PC-3 (cell line): ENCODE measurements at regions not wholly inside any gene's neighbourhood (a gene's known extent, or its start where the extent isn't known, plus 50 kb on each side); places are given as distances from the start of the nearest gene placed in this dataset.
"Not testable (repeated sequence)": the region's sequence is repeated elsewhere in the genome, so short reads cannot be mapped to it uniquely, and the experiment has no call there.

Source experiments
- ATAC-seq: fragments of 200-7000 bp; cut with Tn5 transposase; 2 replicates; pipeline ENCODE4 v1.9.1; 2020; ENCODE audit warnings: mild to moderate bottlenecking, moderate library complexity
- BruUV-seq: library from RNA; stranded (reverse); fragments of 400-500 nt; replicated peaks from 2 replicates; lab custom pipeline; 2021; lab: Mats Ljungman, UMichigan
- CTCF ChIA-PET: fragments of 300-600 bp; sonication (Branson Sonifier 250); formaldehyde crosslinking; loops from one replicate; lab custom pipeline; 2022; ENCODE audit warnings: antibody characterized with exemption; lab: Charles Lee
- POLR2A ChIA-PET: fragments of 300-600 bp; sonication (Branson Sonifier 250); formaldehyde crosslinking; loops from one replicate; lab custom pipeline; 2022; ENCODE audit warnings: antibody characterized with exemption; ENCODE audit not compliant: unreplicated experiment; lab: Charles Lee
- DNase-seq: peaks from one replicate; pipeline ENCODE4 v3.0.0-alpha.2; 2015
- H2AFZ ChIP-seq: fragments of 300-600 bp; sonication (generic); 2 replicates; pipeline ENCODE4 v1.6.0; 2016; ENCODE audit warnings: antibody characterized with exemption, low read length
- H3F3A ChIP-seq: fragments of 300-600 bp; sonication (generic); one replicate; pipeline ENCODE4 v1.6.0; 2017; ENCODE audit warnings: antibody characterized with exemption, low read length, control low read depth, mild to moderate bottlenecking; ENCODE audit not compliant: unreplicated experiment
- H3K27ac ChIP-seq: fragments of 300-600 bp; sonication (generic); 2 replicates; pipeline ENCODE4 v1.5.1; 2016; ENCODE audit warnings: mild to moderate bottlenecking, low read length
- H3K27me3 ChIP-seq: fragments of 300-600 bp; sonication (generic); 2 replicates; pipeline ENCODE4 v1.6.1; 2016; ENCODE audit warnings: low read length, mixed read lengths
- H3K36me3 ChIP-seq: fragments of 300-600 bp; sonication (generic); 2 replicates; pipeline ENCODE4 v1.6.1; 2016; ENCODE audit warnings: low read depth, mixed run types, low read length, mixed read lengths
- H3K4me1 ChIP-seq: fragments of 300-600 bp; sonication (generic); 2 replicates; pipeline ENCODE4 v1.5.1; 2016; ENCODE audit warnings: low read length; ENCODE audit not compliant: insufficient read depth
- H3K4me2 ChIP-seq: fragments of 300-600 bp; sonication (generic); 2 replicates; pipeline ENCODE4 v1.6.0; 2016; ENCODE audit warnings: low read length
- H3K4me3 ChIP-seq: fragments of 300-600 bp; sonication (generic); 2 replicates; pipeline ENCODE4 v1.5.1; 2016; ENCODE audit warnings: mild to moderate bottlenecking, low read length, mixed read lengths
- H3K79me2 ChIP-seq: fragments of 300-600 bp; sonication (generic); 2 replicates; pipeline ENCODE4 v1.6.1; 2017; ENCODE audit warnings: low read length, mixed read lengths
- H3K9ac ChIP-seq: fragments of 300-600 bp; sonication (generic); 2 replicates; pipeline ENCODE4 v1.6.0; 2016; ENCODE audit warnings: mild to moderate bottlenecking, low read length
- H3K9me2 ChIP-seq: fragments of 300-600 bp; sonication (generic); replicated peaks from 2 replicates; pipeline ENCODE4 v1.6.1; 2016; ENCODE audit warnings: mixed run types, low read length, mixed read lengths
- H3K9me3 ChIP-seq: fragments of 300-600 bp; sonication (generic); 2 replicates; pipeline ENCODE4 v1.6.1; 2016; ENCODE audit warnings: low read length, mixed read lengths
- H4K20me1 ChIP-seq: fragments of 300-600 bp; sonication (generic); 2 replicates; pipeline ENCODE4 v1.6.1; 2016; ENCODE audit warnings: low read length, mixed read lengths
- CTCF ChIP-seq: fragments of 300-600 bp; sonication (generic); conservative IDR thresholded peaks from 2 replicates; pipeline ENCODE4 v1.5.1; 2017; ENCODE audit warnings: antibody characterized with exemption, low read depth, mild to moderate bottlenecking, low read length
- EZH2 ChIP-seq: fragments of 300-600 bp; sonication (generic); IDR thresholded peaks from one replicate; pipeline ENCODE4 v1.6.1; 2017; ENCODE audit warnings: antibody characterized with exemption, mild to moderate bottlenecking, low read length; ENCODE audit not compliant: unreplicated experiment
- EZH2phosphoT487 ChIP-seq: fragments of 300-600 bp; sonication (generic); IDR thresholded peaks from 2 replicates; pipeline ENCODE4 v1.6.1; 2018; ENCODE audit warnings: mild to moderate bottlenecking, antibody characterized with exemption, low read length, borderline replicate concordance
- intact Hi-C: fragments of 100-400 bp; cut with micrococcal nuclease; formaldehyde crosslinking; loops from 2 replicates; pipeline ENCODE4 v1.9.0; 2023

GRCh38 chr3:181935915-181936314, 224.2 kb downstream of the SOX2 start:
- Histone ChIP-seq H3K4me3 (no peak overlapping the region), H3F3A (no peaks in the 10 kb centered on the region), H3K4me1 (no peaks in the 10 kb centered on the region), H2AFZ (no peak overlapping the region), H3K36me3 (no peaks in the 10 kb centered on the region), H4K20me1 (no peaks in the 10 kb centered on the region), H3K9ac (no peak overlapping the region), H3K27me3 (peaks cover 10% of the 10 kb centered on the region; the same call in 1 of the 2 replicates), H3K9me3 (no peaks in the 10 kb centered on the region), H3K9me2 (no peaks in the 10 kb centered on the region), H3K4me2 (no peak overlapping the region), H3K79me2 (no peaks in the 10 kb centered on the region), H3K27ac (no peak overlapping the region)
- TF ChIP-seq CTCF (peak; percentile 49), EZH2phosphoT487 (no peak)
- BruUV-seq: no TSS peak
- ATAC-seq (0 out of 2 replicates have a peak, but pooled peaks have one; percentile 24), DNase-seq (peak; percentile 22)
- POLR2A ChIA-PET: no interaction called here
- CTCF ChIA-PET: interaction anchor here (0.6 kb wide), 1 partner anchor 188 kb away, joined by 3 read pairs; no protein-coding TSS in a partner anchor
- intact Hi-C loops: loop anchor here (5.0 kb wide), 1 partner anchor 229 kb away; no protein-coding TSS in a partner anchor

DNA sequence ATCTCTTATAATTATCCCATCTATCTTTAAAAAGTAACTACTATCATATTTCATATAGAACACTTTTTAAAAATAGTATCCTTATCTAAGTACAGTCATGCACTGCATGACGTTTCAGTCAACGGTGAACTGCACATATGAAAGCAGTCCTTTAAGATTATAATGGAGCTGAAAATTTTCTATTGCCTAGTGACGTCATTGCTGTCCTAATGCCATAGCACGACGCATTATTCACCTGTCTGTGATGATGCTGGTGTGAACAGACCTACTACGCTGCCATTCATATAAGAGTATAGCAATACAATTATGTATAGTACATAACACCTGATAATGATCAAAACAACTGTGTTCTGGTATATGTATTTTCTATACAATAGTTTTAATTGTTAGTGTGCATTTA, 225.0 kb downstream of the SOX2 start:
- H3K4me1 ChIP-seq: no peaks in the 10 kb centered on the region
- no peaks in the 10 kb centered on the region for H3K36me3 ChIP-seq
- ATAC-seq: no peak
- CTCF ChIA-PET: no interaction called here
- no peaks in the 10 kb centered on the region for H3F3A ChIP-seq
- peaks cover 10% of the 10 kb centered on the region; the same call in 1 of the 2 replicates for H3K27me3 ChIP-seq
- no peaks in the 10 kb centered on the region for H3K9me2 ChIP-seq
- no peak overlapping the region for H3K4me3 ChIP-seq
- intact Hi-C loops: loop anchor here (5.0 kb wide), 1 partner anchor 229 kb away; no protein-coding TSS in a partner anchor
- H3K27ac ChIP-seq: no peak overlapping the region
- no TSS peak for BruUV-seq
- H4K20me1 ChIP-seq: no peaks in the 10 kb centered on the region
- no peak overlapping the region for H2AFZ ChIP-seq
- no peak overlapping the region for H3K9ac ChIP-seq
- TF ChIP-seq EZH2phosphoT487 (no peak), CTCF (no peak), EZH2 (no peak)
- H3K9me3 ChIP-seq: no peaks in the 10 kb centered on the region
- no peak for DNase-seq
- POLR2A ChIA-PET: no interaction called here
- H3K79me2 ChIP-seq: no peaks in the 10 kb centered on the region
- no peak overlapping the region for H3K4me2 ChIP-seq

DNA sequence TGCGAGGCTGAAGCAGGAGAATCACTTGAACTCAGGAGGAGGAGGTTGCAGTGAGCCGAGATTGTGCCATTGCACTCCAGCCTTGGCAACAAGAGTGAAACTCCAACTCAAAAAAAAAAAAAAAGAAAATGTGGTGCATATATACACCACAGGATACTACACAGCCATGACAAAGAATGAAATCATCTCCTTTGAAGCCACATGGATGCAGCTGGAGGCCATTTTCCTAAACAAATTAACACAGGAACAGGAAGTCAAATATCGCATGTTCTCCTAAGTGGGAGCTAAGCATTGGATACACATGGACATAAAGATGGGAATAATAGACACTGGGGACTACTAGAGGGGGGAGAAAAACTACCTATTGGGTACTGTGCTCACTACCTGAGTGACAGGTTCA, 226.9 kb downstream of the SOX2 start:
- H3K4me1 ChIP-seq, H3K9me2 ChIP-seq, BruUV-seq, ATAC-seq, H4K20me1 ChIP-seq, H3K27ac ChIP-seq, H3K36me3 ChIP-seq, CTCF ChIA-PET, H3K4me2 ChIP-seq, H3K79me2 ChIP-seq, POLR2A ChIA-PET, H3K9me3 ChIP-seq, H3F3A ChIP-seq, H3K4me3 ChIP-seq, H3K9ac ChIP-seq: not testable (repeated sequence)
- peak; percentile 55 for DNase-seq
- H2AFZ ChIP-seq: peak overlapping the region; percentile 57; the same call in 1 of the 2 replicates
- H3K27me3 ChIP-seq: peaks cover 10% of the 10 kb centered on the region; the same call in 1 of the 2 replicates
- intact Hi-C loops: loop anchor here (5.0 kb wide), 1 partner anchor 231 kb away; no protein-coding TSS in a partner anchor
